Activated CD4-positive, alpha-beta T cell treated with anti-CD3 and anti-CD28 coated beads, Interleukin-2, amount 10 ng/mL, durations not matched to agents 24 days and 14 days (primary cell): ENCODE measurements at regions not wholly inside any gene's neighbourhood (a gene's known extent, or its start where the extent isn't known, plus 50 kb on each side); places are given as distances from the start of the nearest gene placed in this dataset.
"Not testable (repeated sequence)": the region's sequence is repeated elsewhere in the genome, so short reads cannot be mapped to it uniquely, and the experiment has no call there.

Experiments used
- DNase-seq: peaks from one replicate; pipeline ENCODE4 v3.0.0; 2022
- H3K27ac Mint-ChIP-seq: one replicate; pipeline ENCODE4 v1.8.0; 2022; ENCODE audit warnings: mild to moderate bottlenecking, mixed read lengths
- H3K27me3 Mint-ChIP-seq: one replicate; pipeline ENCODE4 v1.8.0; 2022; ENCODE audit warnings: mixed read lengths
- H3K36me3 Mint-ChIP-seq: one replicate; pipeline ENCODE4 v1.8.0; 2022; ENCODE audit warnings: low read depth, mild to moderate bottlenecking, mixed read lengths
- H3K4me1 Mint-ChIP-seq: one replicate; pipeline ENCODE4 v1.8.0; 2021; ENCODE audit warnings: mixed read lengths
- H3K4me3 Mint-ChIP-seq: one replicate; pipeline ENCODE4 v1.8.0; 2022; ENCODE audit warnings: mild to moderate bottlenecking, moderate library complexity, mixed read lengths
- H3K9me3 Mint-ChIP-seq: one replicate; pipeline ENCODE4 v1.8.0; 2021; ENCODE audit warnings: mixed read lengths
- intact Hi-C: fragments of 100-400 bp; cut with micrococcal nuclease; formaldehyde crosslinking; loops from one replicate; pipeline ENCODE4 v1.15.1; 2023

GRCh38 chr15:25090073-25090733 is 135.4 kb downstream of the SNRPN start:
- Mint-ChIP-seq H3K27me3 (no peaks in the 10 kb centered on the region), H3K36me3 (peaks cover 82% of the 10 kb centered on the region), H3K9me3 (peaks cover 59% of the 10 kb centered on the region), H3K4me3 (no peak overlapping the region), H3K27ac (no peak overlapping the region), H3K4me1 (no peaks in the 10 kb centered on the region)
- DNase-seq: no peak
- intact Hi-C loops: no loop called here

- Mint-ChIP-seq H3K27me3 (no peaks in the 10 kb centered on the region), H3K27ac (no peak overlapping the region), H3K4me1 (no peaks in the 10 kb centered on the region), H3K4me3 (no peak overlapping the region), H3K9me3 (peaks cover 57% of the 10 kb centered on the region), H3K36me3 (peaks cover 78% of the 10 kb centered on the region)
- intact Hi-C loops: no loop called here
- DNase-seq: no peak
Observed at GRCh38 chr15:25091421-25092158, 136.8 kb downstream of the SNRPN start.

- Mint-ChIP-seq H3K9me3 (peaks cover 63% of the 10 kb centered on the region), H3K4me1 (no peaks in the 10 kb centered on the region), H3K4me3 (no peak overlapping the region), H3K27ac (no peak overlapping the region), H3K27me3 (no peaks in the 10 kb centered on the region), H3K36me3 (peaks cover 74% of the 10 kb centered on the region)
- no peak for DNase-seq
- intact Hi-C loops: no loop called here
Observed at GRCh38 chr15:25092661-25093060, 137.9 kb downstream of the SNRPN start.

DNA sequence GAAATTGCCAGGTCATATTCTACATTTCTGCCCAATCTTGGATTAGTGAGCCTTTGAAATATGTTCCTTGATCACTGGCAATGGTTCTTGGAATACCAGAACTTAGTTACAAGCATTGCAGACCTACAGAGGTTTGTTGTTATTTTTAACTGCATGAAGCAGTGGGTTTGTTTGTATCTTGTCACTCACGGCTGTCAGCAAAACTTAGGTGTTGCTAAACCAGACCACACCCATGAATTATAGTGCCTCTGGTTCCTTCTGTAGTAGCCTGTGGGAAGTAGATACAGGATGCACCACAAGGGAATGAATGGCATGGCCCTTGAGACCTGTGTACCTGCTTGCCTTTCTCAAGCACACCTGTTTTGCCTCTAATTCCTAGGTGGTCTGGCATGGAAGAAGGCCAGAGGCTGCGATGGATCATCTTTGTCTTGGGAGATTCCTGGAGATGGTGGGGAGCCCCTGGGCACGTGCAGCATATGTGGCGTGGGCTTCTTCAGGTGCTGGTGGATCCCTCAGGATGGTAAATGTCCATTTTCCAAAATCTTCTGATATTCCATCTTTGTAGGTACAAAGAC is 138.8 kb downstream of the SNRPN start:
- intact Hi-C loops: no loop called here
- Mint-ChIP-seq H3K27ac (no peak overlapping the region), H3K4me3 (no peak overlapping the region), H3K36me3 (peaks cover 69% of the 10 kb centered on the region), H3K27me3 (no peaks in the 10 kb centered on the region), H3K4me1 (no peaks in the 10 kb centered on the region), H3K9me3 (peaks cover 59% of the 10 kb centered on the region)
- no peak for DNase-seq

GRCh38 chr15:25094066-25094465 is 139.3 kb downstream of the SNRPN start:
- Mint-ChIP-seq H3K27me3 (no peaks in the 10 kb centered on the region), H3K9me3 (peaks cover 57% of the 10 kb centered on the region), H3K4me1 (no peaks in the 10 kb centered on the region), H3K4me3 (no peak overlapping the region), H3K36me3 (peaks cover 67% of the 10 kb centered on the region), H3K27ac (no peak overlapping the region)
- DNase-seq: no peak
- intact Hi-C loops: no loop called here

- H3K9me3 Mint-ChIP-seq: peaks cover 55% of the 10 kb centered on the region
- H3K4me3 Mint-ChIP-seq: no peak overlapping the region
- peaks cover 67% of the 10 kb centered on the region for H3K36me3 Mint-ChIP-seq
- no peak overlapping the region for H3K27ac Mint-ChIP-seq
- intact Hi-C loops: no loop called here
- no peaks in the 10 kb centered on the region for H3K27me3 Mint-ChIP-seq
- DNase-seq: no peak
- no peaks in the 10 kb centered on the region for H3K4me1 Mint-ChIP-seq
Observed at GRCh38 chr15:25094519-25094918, 139.7 kb downstream of the SNRPN start.

DNA sequence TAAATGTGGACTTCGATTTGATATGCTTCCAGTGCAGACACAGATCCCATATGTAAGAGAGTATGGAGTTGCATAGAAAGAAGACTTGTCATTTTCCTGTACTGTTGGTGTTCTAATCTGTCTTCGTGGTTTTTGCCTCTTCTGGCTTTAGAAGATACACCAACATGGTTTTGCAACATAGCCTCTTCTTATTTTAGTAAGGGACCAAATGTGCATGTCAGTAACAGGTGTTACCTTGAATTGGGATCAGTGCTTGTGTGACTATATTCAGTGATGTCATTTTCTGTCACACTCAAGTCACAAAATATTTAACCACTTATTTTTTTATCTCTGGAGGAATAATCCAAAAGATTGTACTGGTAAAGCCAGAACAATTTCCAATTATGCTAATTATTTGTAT is 140.4 kb downstream of the SNRPN start:
- peaks cover 65% of the 10 kb centered on the region for H3K36me3 Mint-ChIP-seq
- H3K4me3 Mint-ChIP-seq: no peak overlapping the region
- intact Hi-C loops: no loop called here

DNA sequence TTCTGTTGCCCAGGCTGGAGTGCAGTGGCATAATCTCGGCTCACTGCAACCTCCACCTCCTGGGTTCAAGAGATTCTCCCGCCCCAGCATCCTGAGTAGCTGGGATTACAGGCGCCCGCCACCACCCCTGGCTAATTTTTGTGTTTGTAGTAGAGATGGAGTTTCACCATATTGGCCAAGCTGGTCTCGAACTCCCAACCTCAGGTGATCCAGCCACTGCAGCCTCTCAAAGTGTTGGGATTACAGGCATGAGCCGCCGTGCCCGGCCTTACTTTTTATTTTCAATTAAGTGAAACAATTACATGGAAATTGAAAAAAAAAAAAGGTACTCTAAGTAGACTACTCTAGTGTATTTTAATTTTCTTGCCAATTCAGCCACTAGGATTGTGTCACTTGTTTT is 145.2 kb downstream of the SNRPN start:
- intact Hi-C loops, H3K4me1 Mint-ChIP-seq, H3K27ac Mint-ChIP-seq, H3K4me3 Mint-ChIP-seq, DNase-seq, H3K27me3 Mint-ChIP-seq: not testable (repeated sequence)
- Mint-ChIP-seq H3K9me3 (peaks cover 30% of the 10 kb centered on the region), H3K36me3 (peaks cover 39% of the 10 kb centered on the region)

More for the DNA sequence above, 140.4 kb downstream of the SNRPN start:
- peaks cover 49% of the 10 kb centered on the region for H3K9me3 Mint-ChIP-seq
- DNase-seq: no peak
- H3K27ac Mint-ChIP-seq: no peak overlapping the region
- H3K4me1 Mint-ChIP-seq: no peaks in the 10 kb centered on the region
- no peaks in the 10 kb centered on the region for H3K27me3 Mint-ChIP-seq

DNA sequence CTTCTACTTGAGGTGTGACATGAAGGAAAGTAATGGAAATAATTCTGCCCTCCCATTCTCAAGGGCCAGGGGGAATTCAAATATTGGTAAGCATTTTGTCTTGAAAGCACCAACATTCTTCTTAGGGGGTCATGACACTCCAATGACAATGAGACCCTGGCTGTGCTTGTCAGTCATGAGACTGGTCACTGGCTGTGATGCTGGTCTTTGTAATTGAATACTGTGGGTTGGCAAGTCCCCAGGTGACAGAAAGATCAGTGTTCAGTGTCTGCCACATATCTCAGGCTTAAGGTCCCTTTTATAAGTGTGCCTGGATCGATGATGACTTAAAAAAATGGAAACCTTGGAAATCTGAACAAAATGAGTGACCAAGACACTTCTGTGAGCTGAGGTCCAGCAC is 151.4 kb downstream of the SNRPN start:
- DNase-seq: no peak
- intact Hi-C loops: no loop called here
- Mint-ChIP-seq H3K36me3 (peaks cover 46% of the 10 kb centered on the region), H3K9me3 (peaks cover 24% of the 10 kb centered on the region), H3K4me1 (no peaks in the 10 kb centered on the region), H3K27me3 (no peaks in the 10 kb centered on the region), H3K4me3 (no peak overlapping the region), H3K27ac (no peak overlapping the region)

GRCh38 chr15:25133804-25134203 is 179.0 kb downstream of the SNRPN start:
- intact Hi-C loops: no loop called here
- Mint-ChIP-seq H3K9me3 (peaks cover 10% of the 10 kb centered on the region), H3K27me3 (no peaks in the 10 kb centered on the region)

GRCh38 chr15:25134546-25134945 is 179.8 kb downstream of the SNRPN start:
- DNase-seq: no peak
- H3K36me3 Mint-ChIP-seq: no peaks in the 10 kb centered on the region
- no peaks in the 10 kb centered on the region for H3K27me3 Mint-ChIP-seq
- no peaks in the 10 kb centered on the region for H3K4me1 Mint-ChIP-seq
- no peak overlapping the region for H3K27ac Mint-ChIP-seq
- H3K9me3 Mint-ChIP-seq: peaks cover 12% of the 10 kb centered on the region
- H3K4me3 Mint-ChIP-seq: no peak overlapping the region
- intact Hi-C loops: no loop called here

More at GRCh38 chr15:25133804-25134203, 179.0 kb downstream of the SNRPN start:
- H3K36me3 Mint-ChIP-seq: no peaks in the 10 kb centered on the region
- H3K4me1 Mint-ChIP-seq: no peaks in the 10 kb centered on the region
- no peak overlapping the region for H3K27ac Mint-ChIP-seq
- no peak overlapping the region for H3K4me3 Mint-ChIP-seq
- no peak for DNase-seq

DNA sequence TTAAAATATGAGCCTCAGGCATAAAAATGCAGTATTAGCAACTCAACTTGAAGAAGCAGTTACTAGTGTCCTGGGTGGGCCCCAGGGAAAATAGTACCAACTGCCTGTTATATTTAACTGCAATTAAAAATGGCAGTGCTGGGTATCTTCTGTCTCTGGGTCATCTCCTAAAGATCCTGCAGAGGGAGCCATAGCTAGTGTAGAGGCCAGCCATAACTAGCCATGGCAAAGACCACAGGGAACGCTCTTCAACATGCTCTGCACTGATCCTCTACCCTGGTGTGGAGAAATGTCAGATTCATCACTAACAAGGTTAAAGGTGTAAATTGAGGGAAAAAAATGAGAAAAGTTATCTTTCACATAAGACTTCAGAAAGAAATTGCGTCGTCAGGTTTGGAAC is 181.3 kb downstream of the SNRPN start:
- Mint-ChIP-seq H3K4me3 (no peak overlapping the region), H3K4me1 (no peaks in the 10 kb centered on the region), H3K36me3 (no peaks in the 10 kb centered on the region), H3K27me3 (no peaks in the 10 kb centered on the region), H3K27ac (no peak overlapping the region), H3K9me3 (peaks cover 17% of the 10 kb centered on the region)
- intact Hi-C loops: no loop called here
- no peak for DNase-seq

GRCh38 chr15:25137013-25137412 is 182.2 kb downstream of the SNRPN start:
- H3K27me3 Mint-ChIP-seq: no peaks in the 10 kb centered on the region
- H3K4me1 Mint-ChIP-seq: no peaks in the 10 kb centered on the region
- peaks cover 12% of the 10 kb centered on the region for H3K9me3 Mint-ChIP-seq
- no peak overlapping the region for H3K4me3 Mint-ChIP-seq
- H3K27ac Mint-ChIP-seq: no peak overlapping the region
- H3K36me3 Mint-ChIP-seq: no peaks in the 10 kb centered on the region
- no peak for DNase-seq
- intact Hi-C loops: no loop called here

- Mint-ChIP-seq H3K27ac (no peak overlapping the region), H3K4me1 (no peaks in the 10 kb centered on the region), H3K27me3 (no peaks in the 10 kb centered on the region), H3K4me3 (no peak overlapping the region), H3K9me3 (peaks cover 3% of the 10 kb centered on the region), H3K36me3 (no peaks in the 10 kb centered on the region)
- intact Hi-C loops: no loop called here
- DNase-seq: no peak
Observed at GRCh38 chr15:25169318-25169717, 214.5 kb downstream of the SNRPN start.
